Body of pancreas (tissue), 4 donors: ENCODE measurements at regions not wholly inside any gene's neighbourhood (a gene's known extent, or its start where the extent isn't known, plus 50 kb on each side); places are given as distances from the start of the nearest gene placed in this dataset.

Experiments used
- ATAC-seq: fragments of 150-250 bp; one replicate; pipeline ENCODE4 v1.9.1; 2016
- DNase-seq, 4 donors: peaks; one replicate each; pipeline ENCODE4 v3.0.0-alpha.2; 2019
- H3K27ac ChIP-seq, 4 donors: fragments of 200-600 bp; sonication (generic); 1 replicate in 3 of 4; 2 replicates in 1 of 4; pipeline versions ENCODE4 v1.5.1 to v1.6.1; 2016 to 2019; ENCODE audit warnings: mild to moderate bottlenecking in 1 of 4, mixed read lengths in 1 of 4, moderate library complexity in 1 of 4
- H3K27me3 ChIP-seq, 2 donors: fragments of 200-600 bp; sonication (generic); one replicate each; pipeline ENCODE4 v1.6.0; 2016; ENCODE audit warnings: mild to moderate bottlenecking in 1 of 2
- H3K36me3 ChIP-seq, 2 donors: fragments of 200-600 bp; sonication (generic); replicated peaks in 1 of 2; 2 replicates each; pipeline ENCODE4 v1.5.1; 2016; ENCODE audit warnings: low read depth in 2 of 2; ENCODE audit not compliant: insufficient read depth in 1 of 2
- H3K4me1 ChIP-seq: fragments of 200-600 bp; sonication (generic); one replicate; pipeline ENCODE4 v1.6.0; 2016
- H3K4me3 ChIP-seq, 2 donors: fragments of 200-600 bp; sonication (generic); 1 replicate in 1 of 2; 2 replicates in 1 of 2; pipeline ENCODE4 v1.5.1; 2016 to 2019
- H3K9me3 ChIP-seq, 3 donors: fragments of 200-600 bp; sonication (generic); 1 replicate in 2 of 3; 2 replicates in 1 of 3; pipeline ENCODE4 v1.5.1; 2016
- POLR2A ChIP-seq, 3 donors: fragments of 450-650 bp; IDR thresholded peaks; one replicate each; pipeline ENCODE4 v1.6.1; 2016; ENCODE audit warnings: antibody characterized with exemption in 3 of 3, mild to moderate bottlenecking in 2 of 3
- WGBS, 2 donors: methylation state at CpG; one replicate each; pipeline ENCODE4 v1.1.5; 2017; 5-methylcytosine and 5-hydroxymethylcytosine counted together
- intact Hi-C: fragments of 100-400 bp; cut with DNase I; formaldehyde crosslinking; loops from one replicate; pipeline ENCODE4 v1.15.1; 2023
- TF ChIP-seq, protein P1 (sequence below), 7 experiments: fragments of 450-650 bp in 4 of 7; fragments of 200-600 bp in 3 of 7; sonication (generic) in 3 of 7; IDR thresholded peaks; one replicate each; pipeline ENCODE4 v1.5.1; 2016 to 2019; ENCODE audit warnings: antibody characterized with exemption in 7 of 7

DNA sequence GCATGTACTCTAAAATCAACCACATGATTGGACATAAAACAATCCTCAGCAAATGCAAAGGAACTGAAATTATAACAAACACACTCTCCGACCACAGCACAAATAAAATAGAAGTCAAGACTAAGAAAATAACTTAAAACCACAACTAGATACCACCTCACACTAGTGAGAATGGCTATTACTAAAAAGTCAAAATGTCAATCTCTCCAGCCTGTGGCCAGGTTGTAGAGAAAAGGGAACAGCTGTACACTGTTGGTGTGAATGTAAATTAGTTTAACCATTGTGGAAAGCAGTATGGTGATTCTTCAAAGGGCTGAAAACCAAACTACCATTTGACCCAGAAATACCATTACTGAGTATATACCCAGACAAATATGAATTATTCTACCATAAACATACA is 1025.7 kb upstream of the TENM4 start:
- Histone ChIP-seq H3K27me3 (no peaks in the 10 kb centered on the region), H3K27ac (no peak overlapping the region), H3K9me3 (no peaks in the 10 kb centered on the region), H3K4me3 (no peak overlapping the region), H3K36me3 (no peaks in the 10 kb centered on the region), H3K4me1 (no peaks in the 10 kb centered on the region)
- no peak for DNase-seq
- TF ChIP-seq, protein P1, sequence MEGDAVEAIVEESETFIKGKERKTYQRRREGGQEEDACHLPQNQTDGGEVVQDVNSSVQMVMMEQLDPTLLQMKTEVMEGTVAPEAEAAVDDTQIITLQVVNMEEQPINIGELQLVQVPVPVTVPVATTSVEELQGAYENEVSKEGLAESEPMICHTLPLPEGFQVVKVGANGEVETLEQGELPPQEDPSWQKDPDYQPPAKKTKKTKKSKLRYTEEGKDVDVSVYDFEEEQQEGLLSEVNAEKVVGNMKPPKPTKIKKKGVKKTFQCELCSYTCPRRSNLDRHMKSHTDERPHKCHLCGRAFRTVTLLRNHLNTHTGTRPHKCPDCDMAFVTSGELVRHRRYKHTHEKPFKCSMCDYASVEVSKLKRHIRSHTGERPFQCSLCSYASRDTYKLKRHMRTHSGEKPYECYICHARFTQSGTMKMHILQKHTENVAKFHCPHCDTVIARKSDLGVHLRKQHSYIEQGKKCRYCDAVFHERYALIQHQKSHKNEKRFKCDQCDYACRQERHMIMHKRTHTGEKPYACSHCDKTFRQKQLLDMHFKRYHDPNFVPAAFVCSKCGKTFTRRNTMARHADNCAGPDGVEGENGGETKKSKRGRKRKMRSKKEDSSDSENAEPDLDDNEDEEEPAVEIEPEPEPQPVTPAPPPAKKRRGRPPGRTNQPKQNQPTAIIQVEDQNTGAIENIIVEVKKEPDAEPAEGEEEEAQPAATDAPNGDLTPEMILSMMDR (IDR thresholded peaks at IDR 0.05), result no peak
- no peak for TF ChIP-seq POLR2A (IDR thresholded peaks at IDR 0.05)
- 48 to 82% methylated on average over 1 of the region's 1 CpG for WGBS, 2 donors
- intact Hi-C loops, result no loop called here
- no peak for ATAC-seq

GRCh38 chr11:80462211-80462610 is 1021.4 kb upstream of the TENM4 start:
- no peak overlapping the region for H3K27ac ChIP-seq
- no peaks in the 10 kb centered on the region for H3K9me3 ChIP-seq
- intact Hi-C loops, result no loop called here
- H3K27me3 ChIP-seq, result no peaks in the 10 kb centered on the region
- ATAC-seq, result no peak
- H3K4me3 ChIP-seq, result no peak overlapping the region
- no peak for DNase-seq
- H3K4me1 ChIP-seq, result no peaks in the 10 kb centered on the region
- TF ChIP-seq POLR2A (IDR thresholded peaks at IDR 0.05), result no peak
- TF ChIP-seq, protein P1 (IDR thresholded peaks at IDR 0.05), result no peak
- 53 to 77% methylated on average over 3 of the region's 3 CpGs for WGBS, 2 donors
- H3K36me3 ChIP-seq, result no peaks in the 10 kb centered on the region

DNA sequence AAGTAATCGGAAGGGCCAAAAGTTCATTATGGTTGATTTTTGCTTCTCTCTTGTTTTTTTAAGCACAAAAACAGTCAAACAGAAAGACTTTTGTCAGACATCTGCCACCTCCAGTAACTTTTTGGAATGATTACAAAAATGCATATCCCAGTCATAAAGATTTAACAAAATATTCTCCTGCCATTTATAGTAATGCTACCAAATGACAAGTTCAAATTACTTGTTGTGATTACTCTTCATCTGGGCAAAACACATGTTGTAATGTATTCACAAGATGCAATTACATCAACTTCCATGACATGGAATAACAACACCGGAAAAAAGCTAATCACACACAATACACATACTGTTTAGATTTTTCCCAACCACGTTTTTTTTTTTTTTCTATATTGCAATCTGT is 1017.5 kb upstream of the TENM4 start:
- DNase-seq (no peak), ATAC-seq (no peak)
- H3K36me3 ChIP-seq, result no peaks in the 10 kb centered on the region
- H3K4me3 ChIP-seq, result no peak overlapping the region
- no peak overlapping the region for H3K27ac ChIP-seq
- intact Hi-C loops, result no loop called here
- WGBS, 2 donors, result 54 to 59% methylated on average over 3 of the region's 3 CpGs
- no peaks in the 10 kb centered on the region for H3K27me3 ChIP-seq
- TF ChIP-seq, protein P1 (IDR thresholded peaks at IDR 0.05), result no peak
- TF ChIP-seq POLR2A (IDR thresholded peaks at IDR 0.05), result no peak
- H3K4me1 ChIP-seq, result no peaks in the 10 kb centered on the region
- no peaks in the 10 kb centered on the region for H3K9me3 ChIP-seq

DNA sequence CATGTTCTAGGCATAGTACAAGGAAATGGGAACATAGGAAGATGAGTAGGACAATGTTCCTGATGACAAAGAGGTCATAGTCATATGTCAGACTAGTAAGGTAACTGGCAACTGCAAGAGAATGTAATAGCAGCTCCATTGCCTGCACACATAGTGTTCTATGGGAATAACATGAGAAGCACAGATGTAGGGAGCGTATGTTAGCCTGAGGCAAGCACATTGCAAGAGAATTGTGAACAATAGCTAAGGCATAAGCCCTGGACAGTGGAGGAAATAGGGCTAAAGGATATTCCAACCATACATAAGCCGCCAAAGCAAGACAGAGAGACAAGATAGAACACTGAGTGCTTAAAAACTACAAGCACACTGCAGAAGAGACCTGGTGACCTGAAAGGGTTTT is 1017.0 kb upstream of the TENM4 start:
- TF ChIP-seq, protein P1 (IDR thresholded peaks at IDR 0.05), result no peak
- TF ChIP-seq POLR2A (IDR thresholded peaks at IDR 0.05), result no peak

DNA sequence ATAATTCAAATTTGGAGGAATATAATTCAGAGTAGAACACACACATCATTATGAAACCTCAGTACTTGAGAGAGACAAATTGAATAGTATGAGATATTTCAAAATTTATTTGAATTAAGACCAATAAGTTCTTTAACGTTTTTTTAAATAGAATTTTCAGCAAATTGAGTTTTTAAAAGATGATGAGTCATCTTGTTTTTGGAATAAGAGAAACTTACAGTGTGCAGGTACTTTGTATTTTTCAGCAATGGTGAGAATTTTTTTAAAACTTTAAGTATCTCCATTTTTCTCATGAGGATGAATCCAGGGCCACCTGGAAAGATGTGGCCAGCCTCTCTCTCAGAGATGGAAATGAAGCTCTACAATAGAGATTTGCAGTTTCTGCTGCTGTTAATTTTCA is 1015.0 kb upstream of the TENM4 start:
- H3K4me1 ChIP-seq, result no peaks in the 10 kb centered on the region
- no peaks in the 10 kb centered on the region for H3K36me3 ChIP-seq
- H3K4me3 ChIP-seq, result no peak overlapping the region
- intact Hi-C loops, result no loop called here
- no peak for DNase-seq
- WGBS, 2 donors, result 19 to 25% methylated on average over 1 of the region's 1 CpG
- no peak for TF ChIP-seq POLR2A (IDR thresholded peaks at IDR 0.05)
- TF ChIP-seq, protein P1 (IDR thresholded peaks at IDR 0.05), result no peak
- no peak overlapping the region for H3K27ac ChIP-seq
- H3K9me3 ChIP-seq, result no peaks in the 10 kb centered on the region
- H3K27me3 ChIP-seq, result no peaks in the 10 kb centered on the region
- ATAC-seq, result no peak

More for the DNA sequence above, 1017.0 kb upstream of the TENM4 start:
- intact Hi-C loops, result no loop called here
- DNase-seq (no peak), ATAC-seq (no peak)
- H3K27me3 ChIP-seq, result no peaks in the 10 kb centered on the region
- H3K36me3 ChIP-seq, result no peaks in the 10 kb centered on the region
- H3K4me3 ChIP-seq, result no peak overlapping the region
- WGBS, 2 donors, result 76 to 84% methylated on average over 2 of the region's 2 CpGs
- no peaks in the 10 kb centered on the region for H3K9me3 ChIP-seq
- H3K4me1 ChIP-seq, result no peaks in the 10 kb centered on the region
- H3K27ac ChIP-seq, result no peak overlapping the region
